H1 (cell line): ENCODE measurements at regions not wholly inside any gene's neighbourhood (a gene's known extent, or its start where the extent isn't known, plus 50 kb on each side); places are given as distances from the start of the nearest gene placed in this dataset.

Source experiments
- CTCF ChIA-PET: fragments of 300-600 bp; sonication (Branson Sonifier 250); formaldehyde crosslinking; loops from one replicate; lab custom pipeline; 2021; ENCODE audit not compliant: partially characterized antibody; lab: Charles Lee
- POLR2A ChIA-PET: fragments of 300-600 bp; sonication (Branson Sonifier 250); formaldehyde crosslinking; loops from one replicate; lab custom pipeline; 2021; ENCODE audit warnings: inconsistent platforms; ENCODE audit not compliant: partially characterized antibody; lab: Charles Lee
- DNase-seq, 2 experiments: peaks; one replicate each; pipeline versions ENCODE4 v3.0.0 to v3.0.0-alpha.2; 2010 to 2022; ENCODE audit warnings: low spot score in 2 of 2, low read depth in 1 of 2, mixed read lengths in 1 of 2
- FAIRE-seq: peaks from 2 replicates; lab custom pipeline; 2011; peaks lifted over from hg19 to GRCh38; lab: Jason Lieb, UNC
- H2AFZ ChIP-seq: 2 replicates; pipeline ENCODE4 v1.8.1; 2012; ENCODE audit warnings: low read length, inconsistent platforms
- H2AK5ac ChIP-seq: 2 replicates; pipeline ENCODE4 v1.6.1; 2013; ENCODE audit warnings: low read depth, low read length
- H2BK120ac ChIP-seq: replicated peaks from 2 replicates; pipeline ENCODE3; 2013; ENCODE audit warnings: low read depth, low read length, inconsistent platforms
- H2BK12ac ChIP-seq: 2 replicates; pipeline ENCODE4 v1.6.1; 2013; ENCODE audit warnings: low read depth, low read length
- H2BK15ac ChIP-seq: 2 replicates; pipeline ENCODE4 v1.6.1; 2013; ENCODE audit warnings: low read length
- H2BK20ac ChIP-seq: 2 replicates; pipeline ENCODE4 v1.6.1; 2013; ENCODE audit warnings: low read length
- H2BK5ac ChIP-seq: 2 replicates; pipeline ENCODE4 v1.6.1; 2013; ENCODE audit warnings: low read depth, low read length
- H3K14ac ChIP-seq: 2 replicates; pipeline ENCODE4 v1.6.1; 2013; ENCODE audit warnings: inconsistent platforms; ENCODE audit not compliant: insufficient read length
- H3K18ac ChIP-seq: 2 replicates; pipeline ENCODE4 v1.6.1; 2013; ENCODE audit warnings: low read length; ENCODE audit errors: extremely low read depth
- H3K23ac ChIP-seq: 2 replicates; pipeline ENCODE4 v1.6.1; 2013; ENCODE audit warnings: inconsistent platforms; ENCODE audit not compliant: insufficient read length
- H3K23me2 ChIP-seq: 2 replicates; pipeline ENCODE4 v1.6.1; 2013; ENCODE audit warnings: low read depth, low read length
- H3K27ac ChIP-seq: 2 replicates; pipeline ENCODE4 v1.6.1; 2011; ENCODE audit warnings: low read depth, low read length, inconsistent platforms
- H3K27me3 ChIP-seq, 4 experiments: replicated peaks in 1 of 4; 1 replicate in 1 of 4; 2 replicates in 3 of 4; pipeline versions ENCODE4 v1.6.1 to v1.8.1; 2011 to 2013; ENCODE audit warnings: low read length in 3 of 4, mild to moderate bottlenecking in 3 of 4, inconsistent platforms in 2 of 4, mixed read lengths in 2 of 4, moderate library complexity in 1 of 4; ENCODE audit not compliant: control insufficient read depth in 3 of 4, insufficient read depth in 3 of 4; ENCODE audit errors: extremely low read depth in 1 of 4
- H3K36me3 ChIP-seq, 4 experiments: 2 replicates each; pipeline versions ENCODE4 v1.6.1 to v1.8.1; 2011 to 2013; ENCODE audit warnings: mild to moderate bottlenecking in 4 of 4, low read length in 3 of 4, moderate library complexity in 2 of 4, control low read depth in 1 of 4, inconsistent platforms in 1 of 4; ENCODE audit not compliant: insufficient read depth in 4 of 4, control insufficient read depth in 2 of 4
- H3K4ac ChIP-seq: replicated peaks from 2 replicates; pipeline ENCODE3; 2013; ENCODE audit warnings: low read length, low read depth, mixed read lengths, inconsistent platforms; ENCODE audit not compliant: insufficient read length
- H3K4me1 ChIP-seq, 4 experiments: replicated peaks in 1 of 4; 1 replicate in 1 of 4; 2 replicates in 3 of 4; pipeline versions ENCODE4 v1.6.1 to v1.8.1; 2011 to 2013; ENCODE audit warnings: low read length in 3 of 4, inconsistent platforms in 2 of 4, mixed read lengths in 1 of 4; ENCODE audit not compliant: insufficient read depth in 4 of 4, control insufficient read depth in 3 of 4
- H3K4me2 ChIP-seq, 2 experiments: 2 replicates each; pipeline versions ENCODE4 v1.6.1 to v1.8.1; 2011 to 2013; ENCODE audit warnings: low read depth in 2 of 2, low read length in 2 of 2, control low read depth in 1 of 2, inconsistent platforms in 1 of 2, mild to moderate bottlenecking in 1 of 2; ENCODE audit not compliant: insufficient read depth in 1 of 2
- H3K4me3 ChIP-seq, 4 experiments: fragments of 200-600, 300-600 bp in 1 of 4; sonication (generic), shearing (Covaris generic), sonication (Bioruptor Twin) in 1 of 4; 2 replicates each; pipeline versions ENCODE4 v1.5.1 to v1.8.1; 2011 to 2016; ENCODE audit warnings: low read length in 4 of 4, low read depth in 3 of 4, control low read depth in 2 of 4, inconsistent platforms in 2 of 4, mild to moderate bottlenecking in 2 of 4, mixed read lengths in 1 of 4, moderate library complexity in 1 of 4; ENCODE audit not compliant: insufficient read depth in 2 of 4; ENCODE audit errors: extremely low read depth in 1 of 4
- H3K56ac ChIP-seq: replicated peaks from 2 replicates; pipeline ENCODE3; 2013; ENCODE audit warnings: low read depth, mild to moderate bottlenecking, mixed read lengths, low read length, inconsistent platforms; ENCODE audit not compliant: insufficient read length
- H3K79me1 ChIP-seq: 2 replicates; pipeline ENCODE4 v1.6.1; 2013; ENCODE audit warnings: low read depth, low read length, control low read depth
- H3K79me2 ChIP-seq, 2 experiments: 2 replicates each; pipeline versions ENCODE4 v1.6.1 to v1.8.1; 2012 to 2013; ENCODE audit warnings: low read length in 2 of 2, mild to moderate bottlenecking in 2 of 2, inconsistent platforms in 1 of 2; ENCODE audit not compliant: insufficient read depth in 2 of 2, control insufficient read depth in 1 of 2
- H3K9ac ChIP-seq, 4 experiments: replicated peaks in 1 of 4; 1 replicate in 1 of 4; 2 replicates in 3 of 4; pipeline versions ENCODE4 v1.6.1 to v1.8.1; 2011 to 2013; ENCODE audit warnings: low read depth in 3 of 4, low read length in 3 of 4, control low read depth in 2 of 4, mild to moderate bottlenecking in 2 of 4, moderate library complexity in 2 of 4, inconsistent platforms in 1 of 4; ENCODE audit errors: extremely low read depth in 1 of 4
- H3K9me3 ChIP-seq, 2 experiments: 2 replicates each; pipeline versions ENCODE4 v1.6.1 to v1.8.1; 2012 to 2013; ENCODE audit warnings: mild to moderate bottlenecking in 2 of 2, moderate library complexity in 2 of 2, control low read depth in 1 of 2, inconsistent platforms in 1 of 2, low read depth in 1 of 2, low read length in 1 of 2, mixed read lengths in 1 of 2; ENCODE audit not compliant: insufficient read depth in 2 of 2
- H4K20me1 ChIP-seq, 2 experiments: replicated peaks in 1 of 2; 2 replicates each; pipeline versions ENCODE3 to v1.8.1; 2011 to 2013; ENCODE audit warnings: inconsistent platforms in 2 of 2, low read length in 2 of 2, mild to moderate bottlenecking in 1 of 2; ENCODE audit not compliant: insufficient read depth in 2 of 2, control insufficient read depth in 1 of 2
- H4K5ac ChIP-seq: 2 replicates; pipeline ENCODE4 v1.6.1; 2013; ENCODE audit warnings: low read length, low read depth, mixed read lengths, inconsistent platforms; ENCODE audit not compliant: insufficient read length
- H4K8ac ChIP-seq: 2 replicates; pipeline ENCODE4 v1.8.0; 2013; ENCODE audit warnings: mild to moderate bottlenecking, moderate library complexity, low read length, inconsistent platforms; ENCODE audit not compliant: insufficient read depth; ENCODE audit errors: extremely low read depth
- H4K91ac ChIP-seq: replicated peaks from 2 replicates; pipeline ENCODE3; 2013; ENCODE audit warnings: low read length, mixed read lengths, inconsistent platforms; ENCODE audit not compliant: insufficient read length
- CHD1 ChIP-seq: IDR thresholded peaks from 2 replicates; pipeline ENCODE4 v1.6.1; 2012; ENCODE audit warnings: low read depth, low read length, improper control_type of control experiment
- CREB1 ChIP-seq: IDR thresholded peaks from 2 replicates; pipeline ENCODE4 v1.6.1; 2012; ENCODE audit warnings: inconsistent platforms
- EZH2 ChIP-seq: fragments of 200-600 bp; sonication (generic); IDR thresholded peaks from 2 replicates; pipeline ENCODE4 v1.7.1; 2012; ENCODE audit warnings: low read depth, mild to moderate bottlenecking, moderate library complexity, low read length, inconsistent platforms; ENCODE audit not compliant: severe bottlenecking
- JUN ChIP-seq: IDR thresholded peaks from 2 replicates; pipeline ENCODE4 v1.6.1; 2011; ENCODE audit warnings: low read depth, mild to moderate bottlenecking, improper control_type of control experiment, low read length
- KDM5A ChIP-seq: fragments of 200-600 bp; IDR thresholded peaks from 2 replicates; pipeline ENCODE4 v1.7.1; 2012; ENCODE audit warnings: mild to moderate bottlenecking, low read length, inconsistent platforms, mixed read lengths
- MAFK ChIP-seq: IDR thresholded peaks from 2 replicates; pipeline ENCODE4 v1.6.1; 2012; ENCODE audit warnings: low read depth, mild to moderate bottlenecking, improper control_type of control experiment, low read length
- NRF1 ChIP-seq: IDR thresholded peaks from 2 replicates; pipeline ENCODE4 v1.6.1; 2011; ENCODE audit warnings: mild to moderate bottlenecking, low read depth, low read length, improper control_type of control experiment
- RBBP5 ChIP-seq: IDR thresholded peaks from 2 replicates; pipeline ENCODE4 v1.7.1; 2012; ENCODE audit warnings: low read depth, mild to moderate bottlenecking, inconsistent platforms, low read length, moderate library complexity, borderline replicate concordance
- SP1 ChIP-seq: IDR thresholded peaks from 2 replicates; pipeline ENCODE4 v1.6.1; 2011; ENCODE audit warnings: low read depth, low read length
- SP4 ChIP-seq: IDR thresholded peaks from 2 replicates; pipeline ENCODE4 v1.6.1; 2012; ENCODE audit warnings: low read length, inconsistent platforms
- SRF ChIP-seq: IDR thresholded peaks from 2 replicates; pipeline ENCODE4 v1.6.1; 2011; ENCODE audit warnings: mild to moderate bottlenecking, low read depth, low read length, moderate library complexity
- WGBS, 2 experiments: shearing (Covaris generic) in 1 of 2; methylation state at CpG; one replicate each; pipeline versions ENCODE4 v1.1.6 to v1.1.7; 2013 to 2015; ENCODE audit warnings: low lambda C conversion rate in 2 of 2, mixed read lengths in 2 of 2, inconsistent platforms in 1 of 2, low coverage in 1 of 2, missing lambda C conversion rate in 1 of 2; ENCODE audit not compliant: insufficient replicate concordance in 2 of 2, insufficient coverage in 1 of 2, insufficient read length in 1 of 2; ENCODE audit errors: extremely low coverage in 1 of 2, missing lambda C conversion rate in 1 of 2; 5-methylcytosine and 5-hydroxymethylcytosine counted together
- TF ChIP-seq, protein P1 (sequence below): IDR thresholded peaks from 2 replicates; pipeline ENCODE4 v1.6.1; 2012; ENCODE audit warnings: inconsistent platforms
- TF ChIP-seq, protein P2 (sequence below), 3 experiments: IDR thresholded peaks; 1 replicate in 2 of 3; 2 replicates in 1 of 3; pipeline versions ENCODE4 v1.5.1 to v1.6.1; 2011; ENCODE audit warnings: low read length in 3 of 3, mild to moderate bottlenecking in 3 of 3, inconsistent platforms in 2 of 3, low read depth in 1 of 3, moderate library complexity in 1 of 3; ENCODE audit not compliant: insufficient read depth in 1 of 3; ENCODE audit errors: control extremely low read depth in 1 of 3

DNA sequence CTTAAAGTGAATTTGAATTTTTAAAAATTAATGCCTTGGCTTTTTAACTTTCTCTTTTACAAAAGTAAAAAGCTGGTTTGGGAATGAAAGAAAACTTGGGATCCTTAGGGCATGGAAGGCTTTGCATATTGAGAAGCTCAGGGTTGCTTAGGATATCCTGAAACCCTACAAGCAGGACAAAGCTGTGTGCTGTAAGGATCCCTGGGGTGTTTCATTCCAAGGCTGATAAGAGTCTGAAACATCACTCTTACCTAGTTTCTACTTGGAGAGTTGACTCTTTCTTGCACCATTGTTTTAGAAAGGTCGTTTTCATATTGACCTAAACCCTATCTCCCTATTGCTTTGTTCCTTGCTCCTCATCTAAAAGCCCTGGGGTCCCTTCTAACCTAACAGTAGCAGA is 325.9 kb upstream of the NT5C1B start:
- no peak for DNase-seq
- TF ChIP-seq, protein P1, sequence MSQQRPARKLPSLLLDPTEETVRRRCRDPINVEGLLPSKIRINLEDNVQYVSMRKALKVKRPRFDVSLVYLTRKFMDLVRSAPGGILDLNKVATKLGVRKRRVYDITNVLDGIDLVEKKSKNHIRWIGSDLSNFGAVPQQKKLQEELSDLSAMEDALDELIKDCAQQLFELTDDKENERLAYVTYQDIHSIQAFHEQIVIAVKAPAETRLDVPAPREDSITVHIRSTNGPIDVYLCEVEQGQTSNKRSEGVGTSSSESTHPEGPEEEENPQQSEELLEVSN, result no peak
- no peak for TF ChIP-seq CREB1
- TF ChIP-seq SP1, result no peak
- TF ChIP-seq, protein P2, sequence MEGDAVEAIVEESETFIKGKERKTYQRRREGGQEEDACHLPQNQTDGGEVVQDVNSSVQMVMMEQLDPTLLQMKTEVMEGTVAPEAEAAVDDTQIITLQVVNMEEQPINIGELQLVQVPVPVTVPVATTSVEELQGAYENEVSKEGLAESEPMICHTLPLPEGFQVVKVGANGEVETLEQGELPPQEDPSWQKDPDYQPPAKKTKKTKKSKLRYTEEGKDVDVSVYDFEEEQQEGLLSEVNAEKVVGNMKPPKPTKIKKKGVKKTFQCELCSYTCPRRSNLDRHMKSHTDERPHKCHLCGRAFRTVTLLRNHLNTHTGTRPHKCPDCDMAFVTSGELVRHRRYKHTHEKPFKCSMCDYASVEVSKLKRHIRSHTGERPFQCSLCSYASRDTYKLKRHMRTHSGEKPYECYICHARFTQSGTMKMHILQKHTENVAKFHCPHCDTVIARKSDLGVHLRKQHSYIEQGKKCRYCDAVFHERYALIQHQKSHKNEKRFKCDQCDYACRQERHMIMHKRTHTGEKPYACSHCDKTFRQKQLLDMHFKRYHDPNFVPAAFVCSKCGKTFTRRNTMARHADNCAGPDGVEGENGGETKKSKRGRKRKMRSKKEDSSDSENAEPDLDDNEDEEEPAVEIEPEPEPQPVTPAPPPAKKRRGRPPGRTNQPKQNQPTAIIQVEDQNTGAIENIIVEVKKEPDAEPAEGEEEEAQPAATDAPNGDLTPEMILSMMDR (IDR thresholded peaks at IDR 0.05; ENCODE audit: control extremely low read depth in 1 of 3, insufficient read depth in 1 of 3, low read depth in 1 of 3, low read length in 3 of 3), result no peak
- TF ChIP-seq SP4, result no peak
- no peak for TF ChIP-seq KDM5A
- TF ChIP-seq MAFK, result no peak
- no peak for TF ChIP-seq NRF1
- TF ChIP-seq JUN, result no peak
- no peak for TF ChIP-seq CHD1
- no peak for TF ChIP-seq SRF
- TF ChIP-seq RBBP5, result no peak
- no peak for TF ChIP-seq EZH2

More for the DNA sequence above, 325.9 kb upstream of the NT5C1B start:
- Histone ChIP-seq H3K4me1 (no peaks in the 10 kb centered on the region; a peak in 1 of 7 replicates), H4K5ac (no peak overlapping the region), H3K4me3 (no peak overlapping the region), H3K56ac (no peak overlapping the region), H3K27ac (no peak overlapping the region), H4K20me1 (no peaks in the 10 kb centered on the region), H2BK5ac (no peak overlapping the region), H3K27me3 (no peaks in the 10 kb centered on the region), H3K4ac (no peak overlapping the region), H3K9me3 (no peaks in the 10 kb centered on the region; a peak in 1 of 4 replicates), H3K79me2 (no peaks in the 10 kb centered on the region), H2AFZ (no peak overlapping the region), H3K18ac (no peak overlapping the region), H2AK5ac (no peak overlapping the region), H3K36me3 (no peaks in the 10 kb centered on the region), H4K91ac (no peak overlapping the region), H4K8ac (no peak overlapping the region), H3K9ac (no peak overlapping the region), H3K23ac (no peak overlapping the region), H2BK12ac (no peak overlapping the region), H2BK120ac (no peak overlapping the region), H3K79me1 (no peaks in the 10 kb centered on the region), H2BK20ac (no peak overlapping the region), H2BK15ac (no peak overlapping the region), H3K4me2 (no peak overlapping the region), H3K23me2 (peaks cover 10% of the 10 kb centered on the region; the same call in 1 of the 2 replicates), H3K14ac (no peak overlapping the region)
- POLR2A ChIA-PET, result no interaction called here
- FAIRE-seq, result no peak
- WGBS, 2 experiments, result 81% methylated on average over 1 of the region's 1 CpG; no CpG with 5 or more reads in 1 of the 2 experiments
- CTCF ChIA-PET, result interaction anchor here (1.2 to 1.9 kb wide), 2 partner anchors 11 to 165 kb away, joined by 4 to 7 read pairs; no protein-coding TSS in a partner anchor
